Loucy (cell line): ENCODE measurements at regions not wholly inside any gene's neighbourhood (a gene's known extent, or its start where the extent isn't known, plus 50 kb on each side); places are given as distances from the start of the nearest gene placed in this dataset.

Experiments
- EZH2phosphoT487 ChIP-seq: fragments of 200-600 bp; IDR thresholded peaks from 2 replicates; pipeline ENCODE4 v1.6.1; 2018; ENCODE audit warnings: antibody characterized with exemption, mild to moderate bottlenecking, moderate library complexity, borderline replicate concordance
- TF ChIP-seq, protein P1 (sequence below): fragments of 200-600 bp; sonication (generic); conservative IDR thresholded peaks from 2 replicates; pipeline ENCODE4 v1.5.1; 2014; ENCODE audit warnings: mild to moderate bottlenecking, antibody characterized with exemption, low read length

DNA sequence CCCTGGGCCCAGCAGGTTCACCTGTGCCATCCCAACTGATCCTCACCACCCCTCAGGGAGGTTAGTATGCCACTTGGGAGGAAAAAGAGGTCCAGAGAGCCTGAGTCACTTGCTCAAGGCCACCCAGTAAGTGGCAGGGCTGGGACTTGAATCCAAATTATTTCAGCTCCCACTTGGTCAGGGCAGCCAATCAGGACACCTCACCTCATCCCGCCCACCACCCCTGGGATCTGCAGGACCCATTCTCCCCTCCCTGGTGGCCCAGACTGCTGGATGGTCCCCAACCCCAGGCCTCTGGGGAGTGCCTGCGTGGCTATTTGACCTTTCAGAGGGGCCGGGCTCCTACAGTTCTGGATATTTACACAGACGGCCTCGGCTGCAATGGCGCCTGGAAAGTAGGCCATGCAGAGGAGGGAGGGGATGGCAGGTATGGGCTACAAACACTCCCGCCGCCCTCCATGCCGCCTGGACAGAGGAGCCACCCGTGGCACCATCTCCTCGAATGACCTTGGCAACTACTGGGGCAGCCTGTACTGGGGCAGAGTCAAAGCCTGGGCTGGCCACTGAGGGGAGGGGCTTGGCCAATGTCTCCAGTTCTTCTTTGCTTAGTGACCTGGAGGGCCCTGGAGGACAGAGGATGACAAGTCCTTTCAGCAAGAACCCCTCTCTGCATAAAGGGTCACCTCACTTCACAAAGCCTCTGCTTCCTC, 153.6 kb upstream of the LINGO1 start:
- TF ChIP-seq, protein P1, sequence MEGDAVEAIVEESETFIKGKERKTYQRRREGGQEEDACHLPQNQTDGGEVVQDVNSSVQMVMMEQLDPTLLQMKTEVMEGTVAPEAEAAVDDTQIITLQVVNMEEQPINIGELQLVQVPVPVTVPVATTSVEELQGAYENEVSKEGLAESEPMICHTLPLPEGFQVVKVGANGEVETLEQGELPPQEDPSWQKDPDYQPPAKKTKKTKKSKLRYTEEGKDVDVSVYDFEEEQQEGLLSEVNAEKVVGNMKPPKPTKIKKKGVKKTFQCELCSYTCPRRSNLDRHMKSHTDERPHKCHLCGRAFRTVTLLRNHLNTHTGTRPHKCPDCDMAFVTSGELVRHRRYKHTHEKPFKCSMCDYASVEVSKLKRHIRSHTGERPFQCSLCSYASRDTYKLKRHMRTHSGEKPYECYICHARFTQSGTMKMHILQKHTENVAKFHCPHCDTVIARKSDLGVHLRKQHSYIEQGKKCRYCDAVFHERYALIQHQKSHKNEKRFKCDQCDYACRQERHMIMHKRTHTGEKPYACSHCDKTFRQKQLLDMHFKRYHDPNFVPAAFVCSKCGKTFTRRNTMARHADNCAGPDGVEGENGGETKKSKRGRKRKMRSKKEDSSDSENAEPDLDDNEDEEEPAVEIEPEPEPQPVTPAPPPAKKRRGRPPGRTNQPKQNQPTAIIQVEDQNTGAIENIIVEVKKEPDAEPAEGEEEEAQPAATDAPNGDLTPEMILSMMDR, result no peak
- no peak for TF ChIP-seq EZH2phosphoT487
